ENCODE measurements at regions not wholly inside any gene's neighbourhood (a gene's known extent, or its start where the extent isn't known, plus 50 kb on each side); places are given as distances from the start of the nearest gene placed in this dataset.

- FAIRE-seq (no peak), DNase-seq (ENCODE audit: insufficient read length, low spot score) (no peak)
- no peak for TF ChIP-seq POLR2AphosphoS5 (IDR thresholded peaks at IDR 0.05; ENCODE audit: low read depth, low read length)
- no peak for TF ChIP-seq PAX5 (IDR thresholded peaks at IDR 0.05; ENCODE audit: insufficient read depth, low read length, severe bottlenecking)
- no peak for TF ChIP-seq TAF1 (IDR thresholded peaks at IDR 0.05; ENCODE audit: low read depth, low read length)
- TF ChIP-seq POLR2A (IDR thresholded peaks at IDR 0.05; ENCODE audit: low read depth, low read length): no peak
- no peak for TF ChIP-seq POU2F2 (IDR thresholded peaks at IDR 0.05; ENCODE audit: low read depth, low read length)
- TF ChIP-seq SPI1 (IDR thresholded peaks at IDR 0.05; ENCODE audit: low read depth, low read length): no peak
Measured at GRCh38 chr2:13057671-13058070, 340.9 kb downstream of the TRIB2 start.

GRCh38 chr2:13066676-13067075 lies 349.9 kb downstream of the TRIB2 start:
- DNase-seq (ENCODE audit: insufficient read length, low spot score) (no peak), FAIRE-seq (no peak)
- TF ChIP-seq POU2F2 (IDR thresholded peaks at IDR 0.05; ENCODE audit: low read depth, low read length): no peak
- TF ChIP-seq PAX5 (IDR thresholded peaks at IDR 0.05; ENCODE audit: insufficient read depth, low read length, severe bottlenecking): no peak
- TF ChIP-seq POLR2AphosphoS5 (IDR thresholded peaks at IDR 0.05; ENCODE audit: low read depth, low read length): no peak
- TF ChIP-seq TAF1 (IDR thresholded peaks at IDR 0.05; ENCODE audit: low read depth, low read length): no peak
- TF ChIP-seq SPI1 (IDR thresholded peaks at IDR 0.05; ENCODE audit: low read depth, low read length): no peak
- no peak for TF ChIP-seq POLR2A (IDR thresholded peaks at IDR 0.05; ENCODE audit: low read depth, low read length)

- no peak for FAIRE-seq
- no peak for TF ChIP-seq TAF1 (IDR thresholded peaks at IDR 0.05; ENCODE audit: low read depth, low read length)
- TF ChIP-seq POU2F2 (IDR thresholded peaks at IDR 0.05; ENCODE audit: low read depth, low read length): no peak
- no peak for TF ChIP-seq SPI1 (IDR thresholded peaks at IDR 0.05; ENCODE audit: low read depth, low read length)
- TF ChIP-seq POLR2AphosphoS5 (IDR thresholded peaks at IDR 0.05; ENCODE audit: low read depth, low read length): no peak
- no peak for TF ChIP-seq PAX5 (IDR thresholded peaks at IDR 0.05; ENCODE audit: insufficient read depth, low read length, severe bottlenecking)
- no peak for TF ChIP-seq POLR2A (IDR thresholded peaks at IDR 0.05; ENCODE audit: low read depth, low read length)
- no peak for DNase-seq (ENCODE audit: insufficient read length, low spot score)
Measured at GRCh38 chr2:13067508-13067907, 350.8 kb downstream of the TRIB2 start.

- DNase-seq (ENCODE audit: insufficient read length, low spot score) (no peak), FAIRE-seq (no peak)
- TF ChIP-seq PAX5 (IDR thresholded peaks at IDR 0.05; ENCODE audit: insufficient read depth, low read length, severe bottlenecking): no peak
- TF ChIP-seq POLR2A (IDR thresholded peaks at IDR 0.05; ENCODE audit: low read depth, low read length): no peak
- no peak for TF ChIP-seq SPI1 (IDR thresholded peaks at IDR 0.05; ENCODE audit: low read depth, low read length)
- no peak for TF ChIP-seq POU2F2 (IDR thresholded peaks at IDR 0.05; ENCODE audit: low read depth, low read length)
- no peak for TF ChIP-seq TAF1 (IDR thresholded peaks at IDR 0.05; ENCODE audit: low read depth, low read length)
- TF ChIP-seq POLR2AphosphoS5 (IDR thresholded peaks at IDR 0.05; ENCODE audit: low read depth, low read length): no peak
Measured at GRCh38 chr2:13089971-13090370, 373.2 kb downstream of the TRIB2 start.

GRCh38 chr2:13091455-13091854 lies 374.7 kb downstream of the TRIB2 start:
- no peak for TF ChIP-seq SPI1 (IDR thresholded peaks at IDR 0.05; ENCODE audit: low read depth, low read length)
- TF ChIP-seq POLR2AphosphoS5 (IDR thresholded peaks at IDR 0.05; ENCODE audit: low read depth, low read length): no peak
- no peak for TF ChIP-seq PAX5 (IDR thresholded peaks at IDR 0.05; ENCODE audit: insufficient read depth, low read length, severe bottlenecking)
- TF ChIP-seq POLR2A (IDR thresholded peaks at IDR 0.05; ENCODE audit: low read depth, low read length): no peak
- TF ChIP-seq POU2F2 (IDR thresholded peaks at IDR 0.05; ENCODE audit: low read depth, low read length): no peak
- no peak for TF ChIP-seq TAF1 (IDR thresholded peaks at IDR 0.05; ENCODE audit: low read depth, low read length)
- DNase-seq (ENCODE audit: insufficient read length, low spot score) (no peak), FAIRE-seq (no peak)

GRCh38 chr2:13091861-13092378 lies 375.2 kb downstream of the TRIB2 start:
- FAIRE-seq (no peak), DNase-seq (ENCODE audit: insufficient read length, low spot score) (no peak)
- TF ChIP-seq PAX5 (IDR thresholded peaks at IDR 0.05; ENCODE audit: insufficient read depth, low read length, severe bottlenecking): no peak
- no peak for TF ChIP-seq POLR2A (IDR thresholded peaks at IDR 0.05; ENCODE audit: low read depth, low read length)
- no peak for TF ChIP-seq POU2F2 (IDR thresholded peaks at IDR 0.05; ENCODE audit: low read depth, low read length)
- no peak for TF ChIP-seq SPI1 (IDR thresholded peaks at IDR 0.05; ENCODE audit: low read depth, low read length)
- TF ChIP-seq POLR2AphosphoS5 (IDR thresholded peaks at IDR 0.05; ENCODE audit: low read depth, low read length): no peak
- TF ChIP-seq TAF1 (IDR thresholded peaks at IDR 0.05; ENCODE audit: low read depth, low read length): no peak

- no peak for TF ChIP-seq PAX5 (IDR thresholded peaks at IDR 0.05; ENCODE audit: insufficient read depth, low read length, severe bottlenecking)
- TF ChIP-seq POLR2AphosphoS5 (IDR thresholded peaks at IDR 0.05; ENCODE audit: low read depth, low read length): no peak
- TF ChIP-seq POLR2A (IDR thresholded peaks at IDR 0.05; ENCODE audit: low read depth, low read length): no peak
- no peak for FAIRE-seq
Measured at GRCh38 chr2:13093416-13093991, 376.8 kb downstream of the TRIB2 start.

GRCh38 chr2:13102397-13103063 lies 385.8 kb downstream of the TRIB2 start:
- no peak for FAIRE-seq
- DNase-seq (ENCODE audit: insufficient read length, low spot score): no peak
- TF ChIP-seq TAF1 (IDR thresholded peaks at IDR 0.05; ENCODE audit: low read depth, low read length) (no peak), PAX5 (IDR thresholded peaks at IDR 0.05; ENCODE audit: insufficient read depth, low read length, severe bottlenecking) (no peak), POU2F2 (IDR thresholded peaks at IDR 0.05; ENCODE audit: low read depth, low read length) (no peak), POLR2AphosphoS5 (IDR thresholded peaks at IDR 0.05; ENCODE audit: low read depth, low read length) (no peak), SPI1 (IDR thresholded peaks at IDR 0.05; ENCODE audit: low read depth, low read length) (no peak), POLR2A (IDR thresholded peaks at IDR 0.05; ENCODE audit: low read depth, low read length) (no peak)

More at GRCh38 chr2:13093416-13093991, 376.8 kb downstream of the TRIB2 start:
- DNase-seq (ENCODE audit: insufficient read length, low spot score): no peak

GRCh38 chr2:13103151-13103550 lies 386.4 kb downstream of the TRIB2 start:
- DNase-seq (ENCODE audit: insufficient read length, low spot score) (no peak), FAIRE-seq (no peak)
- TF ChIP-seq PAX5 (IDR thresholded peaks at IDR 0.05; ENCODE audit: insufficient read depth, low read length, severe bottlenecking) (no peak), POLR2AphosphoS5 (IDR thresholded peaks at IDR 0.05; ENCODE audit: low read depth, low read length) (no peak), POLR2A (IDR thresholded peaks at IDR 0.05; ENCODE audit: low read depth, low read length) (no peak), SPI1 (IDR thresholded peaks at IDR 0.05; ENCODE audit: low read depth, low read length) (no peak), TAF1 (IDR thresholded peaks at IDR 0.05; ENCODE audit: low read depth, low read length) (no peak), POU2F2 (IDR thresholded peaks at IDR 0.05; ENCODE audit: low read depth, low read length) (no peak)
